Transverse colon (tissue), 4 donors: ENCODE measurements at regions not wholly inside any gene's neighbourhood (a gene's known extent, or its start where the extent isn't known, plus 50 kb on each side); places are given as distances from the start of the nearest gene placed in this dataset.

Experiments used
- DNase-seq: peaks from one replicate; pipeline ENCODE4 v3.0.0-alpha.2; 2019
- H3K27ac ChIP-seq, 4 donors: fragments of 200-600 bp; sonication (generic); 2 replicates each; pipeline ENCODE4 v1.5.1; 2016 to 2018; ENCODE audit warnings: inconsistent platforms in 4 of 4
- H3K27me3 ChIP-seq: fragments of 200-600 bp; sonication (generic); 2 replicates; pipeline ENCODE4 v1.5.1; 2017; ENCODE audit warnings: inconsistent platforms
- H3K36me3 ChIP-seq, 4 donors: fragments of 200-600 bp; sonication (generic); 2 replicates each; pipeline ENCODE4 v1.5.1; 2017 to 2019; ENCODE audit warnings: inconsistent platforms in 4 of 4
- H3K4me1 ChIP-seq, 4 donors: fragments of 200-600 bp; sonication (generic); 2 replicates each; pipeline ENCODE4 v1.5.1; 2017 to 2020; ENCODE audit warnings: inconsistent platforms in 4 of 4
- H3K4me3 ChIP-seq, 4 donors: fragments of 200-600 bp; sonication (generic); 1 replicate in 1 of 4; 2 replicates in 3 of 4; pipeline versions ENCODE4 v1.5.1 to v1.6.1; 2017 to 2019; ENCODE audit warnings: inconsistent platforms in 4 of 4
- H3K9me3 ChIP-seq, 2 donors: fragments of 200-600 bp; sonication (generic); 2 replicates each; pipeline ENCODE4 v1.5.1; 2017 to 2019; ENCODE audit warnings: inconsistent platforms in 2 of 2
- EP300 ChIP-seq: sonication (generic); formaldehyde crosslinking; IDR thresholded peaks from one replicate; pipeline ENCODE4 v1.6.1; 2017; ENCODE audit warnings: antibody characterized with exemption, low read depth
- POLR2A ChIP-seq: fragments of 450-650 bp; IDR thresholded peaks from one replicate; pipeline ENCODE4 v1.6.1; 2016; ENCODE audit warnings: antibody characterized with exemption, mild to moderate bottlenecking, moderate library complexity
- POLR2AphosphoS5 ChIP-seq, 3 donors: sonication (generic); formaldehyde crosslinking; IDR thresholded peaks; one replicate each; pipeline ENCODE4 v1.6.1; 2016; ENCODE audit warnings: antibody characterized with exemption in 3 of 3
- WGBS, 2 donors: methylation state at CpG; one replicate each; pipeline ENCODE4 v1.1.5; 2018; ENCODE audit warnings: low coverage in 1 of 2; 5-methylcytosine and 5-hydroxymethylcytosine counted together
- in situ Hi-C, 4 donors: fragments of 200-750 bp; cut with MboI; loops; one replicate each; pipeline versions ENCODE4 v1.15.0 to v1.15.1; 2017; ENCODE audit warnings: low sequenced_read_pairs in 3 of 4, low pct_ligation_motif_present in 1 of 4, low pct_unique_long_range_greater_than_20kb in 1 of 4
- intact Hi-C: fragments of 100-400 bp; cut with DNase I; formaldehyde crosslinking; loops from one replicate; pipeline ENCODE4 v1.15.1; 2023; ENCODE audit warnings: low total_unique reads
- TF ChIP-seq, protein P1 (sequence below), 5 experiments: fragments of 200-600 bp in 3 of 5; fragments of 450-650 bp in 2 of 5; sonication (generic) in 3 of 5; IDR thresholded peaks; 1 replicate in 2 of 5; 2 replicates in 3 of 5; pipeline ENCODE4 v1.5.1; 2016 to 2017; ENCODE audit warnings: antibody characterized with exemption in 5 of 5, inconsistent platforms in 3 of 5, mild to moderate bottlenecking in 2 of 5, moderate library complexity in 1 of 5

DNA sequence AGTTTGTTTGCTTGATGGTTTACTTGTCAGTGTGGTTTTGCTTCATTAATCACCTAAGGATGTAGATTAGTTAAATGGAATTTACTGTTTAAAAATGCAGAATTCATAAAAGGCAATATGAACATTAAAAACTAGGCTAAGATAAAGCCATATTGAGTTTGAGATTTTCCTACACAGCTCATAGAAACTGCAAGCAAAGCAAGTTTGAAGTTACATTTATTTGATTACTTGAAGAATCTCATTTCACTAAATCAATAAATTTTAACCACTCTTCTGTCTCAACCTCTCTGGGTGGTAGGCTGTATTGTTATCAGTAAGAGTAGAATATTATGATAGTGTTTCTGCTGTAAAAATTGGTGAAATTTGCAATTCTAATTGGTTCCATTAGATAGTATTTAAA is 1180.7 kb upstream of the SLC10A2 start:
- TF ChIP-seq EP300 (no peak), POLR2AphosphoS5 (IDR thresholded peaks at IDR 0.05) (no peak), POLR2A (no peak)
- TF ChIP-seq, protein P1, sequence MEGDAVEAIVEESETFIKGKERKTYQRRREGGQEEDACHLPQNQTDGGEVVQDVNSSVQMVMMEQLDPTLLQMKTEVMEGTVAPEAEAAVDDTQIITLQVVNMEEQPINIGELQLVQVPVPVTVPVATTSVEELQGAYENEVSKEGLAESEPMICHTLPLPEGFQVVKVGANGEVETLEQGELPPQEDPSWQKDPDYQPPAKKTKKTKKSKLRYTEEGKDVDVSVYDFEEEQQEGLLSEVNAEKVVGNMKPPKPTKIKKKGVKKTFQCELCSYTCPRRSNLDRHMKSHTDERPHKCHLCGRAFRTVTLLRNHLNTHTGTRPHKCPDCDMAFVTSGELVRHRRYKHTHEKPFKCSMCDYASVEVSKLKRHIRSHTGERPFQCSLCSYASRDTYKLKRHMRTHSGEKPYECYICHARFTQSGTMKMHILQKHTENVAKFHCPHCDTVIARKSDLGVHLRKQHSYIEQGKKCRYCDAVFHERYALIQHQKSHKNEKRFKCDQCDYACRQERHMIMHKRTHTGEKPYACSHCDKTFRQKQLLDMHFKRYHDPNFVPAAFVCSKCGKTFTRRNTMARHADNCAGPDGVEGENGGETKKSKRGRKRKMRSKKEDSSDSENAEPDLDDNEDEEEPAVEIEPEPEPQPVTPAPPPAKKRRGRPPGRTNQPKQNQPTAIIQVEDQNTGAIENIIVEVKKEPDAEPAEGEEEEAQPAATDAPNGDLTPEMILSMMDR (IDR thresholded peaks at IDR 0.05): no peak
- in situ Hi-C loops (no loop called here), intact Hi-C loops (no loop called here)
- Histone ChIP-seq H3K36me3 (no peaks in the 10 kb centered on the region), H3K4me1 (no peaks in the 10 kb centered on the region), H3K4me3 (no peak overlapping the region), H3K27me3 (no peaks in the 10 kb centered on the region), H3K27ac (no peak overlapping the region), H3K9me3 (no peaks in the 10 kb centered on the region)
- no peak for DNase-seq

DNA sequence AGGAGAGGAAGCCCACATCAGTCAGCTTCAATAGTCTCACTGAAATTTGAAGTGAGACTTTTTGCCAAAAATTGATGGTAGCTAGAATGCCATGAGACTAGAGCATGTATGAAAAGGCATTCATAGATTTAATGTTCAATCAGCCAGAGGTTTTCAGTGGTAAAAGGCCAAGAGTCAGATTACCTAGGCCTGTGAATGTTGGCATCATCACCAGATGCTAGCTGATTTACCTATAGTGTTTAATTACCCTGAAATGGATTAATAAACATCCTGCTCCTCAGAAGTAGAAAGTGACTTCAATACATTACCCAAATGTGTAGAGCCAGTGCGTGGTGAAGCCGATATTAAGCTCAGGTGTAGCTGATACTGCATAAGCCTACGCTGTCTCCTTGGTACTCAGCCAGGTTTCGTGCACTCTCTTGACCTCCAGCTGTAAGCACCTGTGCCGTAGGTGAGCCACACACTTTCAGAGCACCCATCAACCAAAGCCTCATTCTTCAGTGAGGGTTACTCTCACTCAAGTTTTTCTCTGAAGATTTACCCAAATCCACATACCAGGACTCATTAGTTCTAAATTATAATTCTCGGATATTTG is 1140.3 kb upstream of the SLC10A2 start:
- Histone ChIP-seq H3K27me3 (no peaks in the 10 kb centered on the region), H3K4me3 (no peak overlapping the region), H3K9me3 (no peaks in the 10 kb centered on the region), H3K4me1 (no peaks in the 10 kb centered on the region), H3K27ac (no peak overlapping the region), H3K36me3 (no peaks in the 10 kb centered on the region)
- DNase-seq: no peak
- 88 to 92% methylated on average over 1 to 6 of the region's 6 CpGs for WGBS, 2 donors
- in situ Hi-C loops: no loop called here
- intact Hi-C loops: no loop called here
- no peak for TF ChIP-seq EP300
- TF ChIP-seq POLR2AphosphoS5 (IDR thresholded peaks at IDR 0.05): no peak
- TF ChIP-seq POLR2A: no peak

DNA sequence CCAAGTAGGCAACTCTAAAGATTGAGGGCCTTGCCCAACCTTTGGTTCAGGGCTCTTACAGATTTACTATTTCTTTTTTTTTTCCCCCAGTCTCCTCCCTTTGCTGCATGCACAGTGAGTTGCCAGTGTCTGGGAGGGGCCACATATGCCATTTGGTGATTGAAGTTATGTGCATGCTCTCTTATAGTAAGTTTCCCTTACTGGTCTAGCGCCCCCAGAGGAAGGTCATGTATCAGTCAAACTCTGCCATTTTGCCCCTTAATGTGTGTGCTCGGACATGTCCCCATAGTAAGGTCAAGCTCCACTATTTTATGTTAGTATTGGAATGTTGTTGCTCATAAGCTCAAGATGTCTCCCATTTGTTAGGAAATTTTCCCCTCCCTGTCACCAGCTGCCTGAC is 1138.0 kb upstream of the SLC10A2 start:
- no peak overlapping the region for H3K27ac ChIP-seq
- 44 to 58% methylated on average over 2 of the region's 2 CpGs for WGBS, 2 donors
- no peak overlapping the region for H3K4me3 ChIP-seq
- H3K4me1 ChIP-seq: no peaks in the 10 kb centered on the region
- in situ Hi-C loops: no loop called here
- intact Hi-C loops: no loop called here
- no peaks in the 10 kb centered on the region for H3K27me3 ChIP-seq
- no peak for DNase-seq
- no peaks in the 10 kb centered on the region for H3K9me3 ChIP-seq
- TF ChIP-seq, protein P1 (IDR thresholded peaks at IDR 0.05): no peak
- TF ChIP-seq POLR2AphosphoS5 (IDR thresholded peaks at IDR 0.05) (no peak), POLR2A (no peak), EP300 (no peak)
- H3K36me3 ChIP-seq: no peaks in the 10 kb centered on the region

DNA sequence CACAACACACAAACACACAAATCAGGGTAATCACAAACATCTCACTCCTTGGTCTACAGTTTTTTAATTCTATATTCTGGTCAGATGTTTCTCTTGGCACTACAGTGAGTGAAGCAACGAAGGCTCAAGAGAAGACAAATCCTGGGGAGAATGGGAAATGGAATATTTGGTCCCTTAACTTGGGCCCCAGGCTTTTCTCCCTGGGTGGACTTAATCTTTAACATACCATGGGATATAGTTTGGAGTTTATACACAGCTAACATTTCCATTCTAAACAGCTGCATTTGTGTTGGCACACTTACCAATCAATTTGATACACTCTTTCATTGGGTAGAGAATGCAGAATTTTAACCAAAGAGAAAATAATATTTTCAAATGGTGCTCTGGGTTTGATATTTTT is 1132.6 kb upstream of the SLC10A2 start:
- no peak overlapping the region for H3K27ac ChIP-seq
- WGBS, 2 donors: 43 to 56% methylated on average over 1 of the region's 1 CpG
- H3K9me3 ChIP-seq: no peaks in the 10 kb centered on the region
- H3K36me3 ChIP-seq: no peaks in the 10 kb centered on the region
- H3K4me3 ChIP-seq: no peak overlapping the region
- no peak for TF ChIP-seq POLR2AphosphoS5 (IDR thresholded peaks at IDR 0.05)
- TF ChIP-seq, protein P1 (IDR thresholded peaks at IDR 0.05): no peak
- TF ChIP-seq EP300: no peak
- no peak for TF ChIP-seq POLR2A
- intact Hi-C loops (no loop called here), in situ Hi-C loops (no loop called here)
- H3K4me1 ChIP-seq: no peaks in the 10 kb centered on the region
- no peak for DNase-seq
- H3K27me3 ChIP-seq: no peaks in the 10 kb centered on the region

DNA sequence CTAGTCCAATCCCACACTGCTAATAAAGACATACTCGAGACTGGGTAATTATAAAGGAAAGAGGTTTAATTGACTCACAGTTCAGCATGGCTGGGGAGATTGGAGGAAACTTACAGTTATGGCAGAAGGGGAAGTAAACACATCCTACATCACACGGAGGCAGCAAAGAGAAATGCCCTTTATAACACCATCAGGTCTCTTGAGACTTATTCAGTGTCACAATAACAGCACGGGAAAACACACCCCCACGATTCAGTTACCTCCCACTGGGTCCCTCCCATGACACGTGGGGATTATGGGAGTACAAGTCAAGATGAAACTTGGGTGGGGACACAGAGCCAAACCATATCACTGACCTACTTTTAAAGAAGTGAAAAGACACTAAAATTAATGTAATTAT is 1130.4 kb upstream of the SLC10A2 start:
- in situ Hi-C loops: no loop called here
- Histone ChIP-seq H3K27me3 (no peaks in the 10 kb centered on the region), H3K36me3 (no peaks in the 10 kb centered on the region), H3K27ac (no peak overlapping the region), H3K9me3 (no peaks in the 10 kb centered on the region), H3K4me3 (no peak overlapping the region), H3K4me1 (no peaks in the 10 kb centered on the region)
- 71 to 77% methylated on average over 3 to 5 of the region's 5 CpGs for WGBS, 2 donors
- TF ChIP-seq POLR2AphosphoS5 (IDR thresholded peaks at IDR 0.05) (no peak), EP300 (no peak), POLR2A (no peak)
- TF ChIP-seq, protein P1 (IDR thresholded peaks at IDR 0.05): no peak
- intact Hi-C loops: no loop called here
- no peak for DNase-seq
